GM12873 (cell line): ENCODE measurements at regions not wholly inside any gene's neighbourhood (a gene's known extent, or its start where the extent isn't known, plus 50 kb on each side); places are given as distances from the start of the nearest gene placed in this dataset.

Source experiments
- CTCF ChIP-seq: IDR thresholded peaks from 2 replicates; pipeline ENCODE4 v1.5.1; 2012; ENCODE audit warnings: low read depth, mild to moderate bottlenecking, moderate library complexity, low read length, control low read depth; ENCODE audit not compliant: insufficient read depth; ENCODE audit errors: missing control alignments

DNA sequence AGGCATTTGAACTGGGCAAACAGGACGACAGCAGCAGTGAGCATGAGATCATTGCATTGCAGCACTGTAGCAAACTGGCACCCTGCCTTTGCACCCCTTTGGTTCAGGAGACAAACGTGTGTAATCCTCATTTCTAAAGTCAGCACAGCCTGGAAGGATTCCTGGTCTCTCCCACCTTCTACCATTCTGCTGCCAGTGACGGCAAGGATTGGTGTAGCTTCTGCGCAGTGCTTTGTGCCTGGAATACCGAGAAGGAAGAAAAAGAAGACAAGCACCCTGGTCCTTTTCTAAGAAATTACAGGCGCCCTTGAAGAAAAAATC, 805.3 kb downstream of the USP25 start:
- no peak for TF ChIP-seq CTCF

- TF ChIP-seq CTCF, result no peak
Observed at GRCh38 chr21:16535626-16536025, 805.8 kb downstream of the USP25 start.

DNA sequence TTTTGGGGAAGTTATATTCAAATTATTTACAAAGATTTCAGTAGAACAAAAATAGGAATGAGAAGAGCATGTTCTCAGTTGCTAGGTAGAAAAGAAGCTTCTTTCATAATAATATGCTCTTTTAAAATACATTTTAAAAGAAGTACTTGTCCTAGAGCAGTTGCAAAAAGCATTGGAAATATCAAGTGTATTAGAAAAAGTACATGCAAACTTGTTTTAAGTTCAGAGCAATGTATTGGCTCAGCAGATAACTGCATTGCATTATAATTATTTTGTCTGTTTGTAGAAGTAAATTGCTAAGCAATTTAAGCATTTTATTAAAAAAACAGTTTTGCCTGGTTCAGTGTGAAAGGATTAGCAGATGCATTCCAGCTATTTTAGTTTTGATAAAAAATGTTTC, 806.4 kb downstream of the USP25 start:
- TF ChIP-seq CTCF, result no peak

DNA sequence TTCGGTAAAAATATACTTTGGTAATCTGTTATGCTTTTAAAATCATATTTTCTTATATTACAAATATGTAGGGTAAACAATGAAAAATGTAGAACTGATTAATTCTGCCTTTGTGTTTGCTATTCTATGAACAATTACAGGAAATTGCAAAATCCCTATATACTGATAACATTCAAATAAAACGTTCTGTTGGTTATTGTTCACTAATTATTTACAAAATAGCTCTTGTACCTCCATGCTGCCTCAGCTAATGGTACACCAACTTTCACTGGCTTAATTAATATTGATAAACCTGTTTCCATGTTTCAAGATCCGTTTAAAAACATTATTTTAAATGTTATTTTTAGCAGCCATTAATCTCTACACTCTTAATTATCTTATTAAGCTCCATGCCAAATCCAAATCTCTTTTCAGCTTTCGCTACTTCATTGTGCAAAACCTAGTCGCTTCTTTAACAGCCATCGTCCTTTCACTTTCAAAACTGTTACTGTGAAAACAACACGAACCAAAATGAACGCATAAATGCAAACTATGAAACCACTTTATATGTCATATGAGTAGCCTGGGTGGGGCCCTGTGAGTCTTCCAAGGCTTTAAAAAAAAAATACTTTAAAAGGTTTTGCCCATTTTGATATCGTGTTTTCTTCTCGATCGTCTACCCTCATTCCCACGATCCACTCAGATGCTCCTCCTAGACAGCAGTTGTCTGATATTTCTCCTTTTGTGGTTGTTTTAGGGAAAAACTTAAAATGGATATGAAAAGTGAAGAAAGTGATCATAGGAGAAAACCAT, 807.1 kb downstream of the USP25 start:
- no peak for TF ChIP-seq CTCF

- TF ChIP-seq CTCF, result no peak
Observed at GRCh38 chr21:16537501-16537900, 807.7 kb downstream of the USP25 start.

GRCh38 chr21:16538405-16538804, 808.6 kb downstream of the USP25 start:
- TF ChIP-seq CTCF, result no peak

DNA sequence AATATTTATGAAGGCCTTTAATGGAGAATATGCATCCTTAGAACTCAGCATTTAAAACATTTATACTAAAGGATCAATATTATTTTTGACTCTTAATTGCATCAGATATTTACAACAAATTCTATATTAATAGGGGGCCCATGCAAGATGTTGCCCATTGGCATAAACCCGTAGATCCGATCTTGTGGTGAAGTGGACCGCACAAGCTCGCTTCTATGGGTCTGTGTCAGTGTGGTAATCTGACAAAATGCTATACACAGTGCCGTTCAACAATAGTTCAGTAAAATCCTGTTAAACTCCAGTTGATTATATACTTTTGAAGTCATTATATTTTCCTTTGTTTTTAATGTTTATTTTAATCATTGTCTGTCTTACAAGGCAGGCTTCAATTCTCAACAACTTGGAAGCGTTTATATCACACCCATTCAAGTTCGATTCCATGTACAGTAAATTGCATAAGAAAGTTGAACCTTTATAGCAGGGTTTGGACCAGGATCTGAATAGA, 809.2 kb downstream of the USP25 start:
- TF ChIP-seq CTCF, result no peak
